GM21717 (cell line): ENCODE measurements at regions not wholly inside any gene's neighbourhood (a gene's known extent, or its start where the extent isn't known, plus 50 kb on each side); places are given as distances from the start of the nearest gene placed in this dataset.
"Not testable (repeated sequence)": the region's sequence is repeated elsewhere in the genome, so short reads cannot be mapped to it uniquely, and the experiment has no call there.

ENCODE experiments used
- ATAC-seq: cut with Tn5 transposase; IDR thresholded peaks from one replicate; pipeline ENCODE4 v1.9.1; 2021; ENCODE audit warnings: mild to moderate bottlenecking, moderate library complexity; ENCODE audit not compliant: unreplicated experiment

- no peak for ATAC-seq
Observed at GRCh38 chr18:28778706-28779105, 601.8 kb upstream of the CDH2 start.

DNA sequence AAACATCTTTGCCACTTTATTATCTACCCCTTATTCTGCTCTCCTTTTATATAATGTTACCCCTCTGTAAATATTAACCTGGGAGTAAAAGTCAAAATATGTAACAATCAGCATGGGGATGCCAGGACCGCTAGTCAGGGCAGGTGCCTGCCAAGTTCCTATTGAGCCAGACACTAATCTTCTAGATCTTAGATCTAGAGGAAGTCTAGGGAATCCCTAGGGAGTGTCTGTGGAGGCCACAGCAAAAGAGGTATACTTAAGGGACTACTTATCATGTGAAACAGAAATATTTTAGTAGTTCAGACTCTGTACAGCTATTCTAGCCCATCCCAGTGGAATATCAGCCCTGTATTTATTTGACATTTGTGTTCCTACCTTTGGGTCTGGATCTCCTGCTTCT is 600.8 kb upstream of the CDH2 start:
- ATAC-seq: no peak

DNA sequence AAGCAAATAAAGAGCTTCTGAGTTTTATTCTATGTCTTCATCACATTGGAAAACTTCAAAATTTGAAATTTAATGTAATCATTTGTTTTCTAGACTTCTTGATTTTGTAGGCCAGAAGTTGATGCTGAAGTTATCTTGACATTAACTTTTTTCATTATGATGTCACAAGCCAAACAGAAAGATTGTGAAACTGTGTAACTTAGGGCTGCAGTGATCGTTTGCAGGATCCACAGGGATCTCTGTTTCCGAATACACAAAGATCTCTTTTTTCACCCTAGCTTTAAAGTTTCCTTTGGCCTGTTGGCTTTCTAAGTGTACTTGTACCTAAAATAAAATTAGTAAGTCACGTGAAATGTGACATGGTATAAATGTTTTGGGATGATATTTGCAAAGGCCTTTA is 594.9 kb upstream of the CDH2 start:
- no peak for ATAC-seq

DNA sequence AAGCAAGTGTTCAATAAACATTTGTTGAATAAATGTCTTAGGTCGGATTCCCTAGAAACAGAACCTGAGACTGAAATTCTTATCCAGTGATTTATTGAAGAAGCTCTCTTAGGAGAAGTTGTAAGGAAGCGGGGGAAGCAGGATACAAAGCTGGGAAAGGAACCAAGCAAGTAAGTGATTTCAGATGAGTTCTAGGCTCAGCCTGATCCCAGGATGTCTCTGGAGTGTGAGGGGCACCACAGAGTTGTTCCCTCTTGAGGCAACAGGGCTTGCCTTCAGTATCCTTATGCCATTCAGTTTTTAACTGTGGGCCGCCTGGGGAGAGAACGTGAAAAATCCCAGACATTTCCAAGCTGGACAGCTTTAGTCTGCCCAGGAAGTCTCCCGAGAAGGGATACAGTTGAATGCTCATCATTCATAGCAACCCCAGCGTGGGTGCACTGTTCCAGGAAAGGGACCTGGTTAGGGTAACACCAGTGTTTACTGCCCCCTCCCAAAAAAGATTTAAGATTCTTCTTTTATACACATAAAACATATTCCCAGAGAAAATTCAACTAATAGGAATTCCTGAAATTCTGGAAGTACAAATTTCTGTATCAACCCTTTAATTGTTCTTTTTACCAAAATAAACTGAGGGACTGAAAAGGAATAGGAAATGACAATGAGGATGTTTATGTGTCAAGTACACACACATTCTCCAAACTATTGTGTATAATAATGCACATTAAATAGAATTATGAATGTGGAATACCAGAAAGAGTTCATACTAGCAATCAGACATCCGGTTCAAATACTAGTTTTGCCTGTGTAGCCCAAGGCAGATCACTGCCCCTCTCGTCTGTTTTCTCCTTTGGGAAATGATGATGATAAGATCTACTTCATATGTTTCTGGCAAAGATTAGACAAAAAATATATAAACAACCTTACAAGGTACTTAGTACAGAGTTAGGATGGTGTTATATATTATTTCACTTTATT is 592.1 kb upstream of the CDH2 start:
- ATAC-seq: no peak

GRCh38 chr18:28767727-28768211 is 590.8 kb upstream of the CDH2 start:
- no peak for ATAC-seq

DNA sequence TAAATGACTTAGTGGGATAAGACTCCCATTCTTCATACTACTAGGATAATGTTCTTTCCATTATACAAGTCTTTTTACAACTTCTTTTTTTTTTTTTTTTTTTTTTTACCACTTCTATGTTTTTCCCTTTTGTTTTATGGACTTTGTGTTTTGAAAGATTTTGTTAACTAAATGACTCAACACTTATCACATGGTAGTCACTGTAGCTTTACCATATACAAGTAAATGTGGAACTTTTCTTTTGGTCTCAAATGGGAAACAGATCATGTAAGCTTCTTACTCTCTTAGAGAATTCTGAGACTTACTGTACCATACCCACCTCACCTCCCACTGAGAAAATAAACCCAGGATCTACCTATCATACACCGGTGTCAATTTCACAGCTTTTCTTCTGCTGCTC is 590.3 kb upstream of the CDH2 start:
- no peak for ATAC-seq

- no peak for ATAC-seq
Observed at GRCh38 chr18:28766721-28767120, 589.8 kb upstream of the CDH2 start.

- ATAC-seq: no peak
Observed at GRCh38 chr18:28766027-28766426, 589.1 kb upstream of the CDH2 start.

DNA sequence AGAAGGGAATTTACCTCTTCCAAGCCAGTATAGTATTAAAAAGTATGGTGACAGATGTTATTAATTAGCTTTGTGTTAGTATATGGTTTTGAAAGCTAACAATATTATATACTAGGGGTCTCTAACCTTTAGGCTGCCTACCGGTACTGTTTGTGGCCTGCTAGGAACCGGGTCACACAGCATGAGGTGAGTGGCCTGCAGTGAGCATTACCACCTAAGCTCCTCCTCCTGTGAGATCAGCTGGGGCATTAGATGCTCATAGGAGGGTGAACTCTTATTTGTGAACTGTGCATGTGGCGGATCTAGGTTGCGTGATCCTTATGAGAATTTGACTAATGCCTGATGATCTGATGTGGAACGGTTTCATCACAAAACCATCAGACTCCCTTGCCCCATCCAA is 583.4 kb upstream of the CDH2 start:
- ATAC-seq: no peak

- ATAC-seq: no peak
Observed at GRCh38 chr18:28757466-28758008, 580.6 kb upstream of the CDH2 start.

DNA sequence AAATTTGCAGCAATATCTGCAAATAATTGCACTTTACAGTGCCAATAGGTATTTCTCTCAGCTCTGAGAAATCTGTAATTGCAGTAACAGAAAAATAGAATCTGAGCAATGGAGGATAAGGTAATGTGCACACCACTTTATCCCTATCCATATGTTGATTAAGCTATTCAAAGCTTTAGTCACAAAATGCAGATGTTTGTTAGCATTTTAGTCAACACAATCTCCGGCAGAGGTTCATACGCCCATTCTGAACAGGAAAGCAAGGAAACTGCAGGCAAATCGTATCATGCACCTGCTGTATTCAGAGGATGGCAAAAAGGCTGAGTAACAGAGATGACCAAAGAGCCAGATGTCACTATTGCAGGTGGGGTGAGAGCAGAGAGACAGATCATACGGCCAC is 566.2 kb upstream of the CDH2 start:
- ATAC-seq: no peak

GRCh38 chr18:28740575-28740974 is 563.6 kb upstream of the CDH2 start:
- ATAC-seq: no peak

DNA sequence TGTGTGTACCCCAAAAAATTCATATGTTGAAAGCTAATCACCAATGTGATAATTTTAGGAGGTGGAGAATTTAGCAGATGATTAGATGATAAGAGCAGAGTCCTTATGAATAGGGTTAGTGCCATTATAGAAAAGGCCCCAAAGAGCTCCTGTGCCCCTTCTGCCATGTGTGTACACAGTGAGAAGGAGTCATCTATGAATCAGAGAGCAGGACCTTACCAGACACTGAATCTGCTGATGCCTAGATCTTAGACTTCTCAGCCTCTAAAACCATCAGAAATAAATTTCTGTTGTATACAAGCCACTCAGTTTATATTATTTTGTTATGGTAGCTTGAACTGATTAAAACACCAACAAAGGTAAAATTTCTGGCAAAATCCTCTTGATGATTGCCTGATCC is 560.0 kb upstream of the CDH2 start:
- no peak for ATAC-seq

GRCh38 chr18:28736223-28736622 is 559.3 kb upstream of the CDH2 start:
- no peak for ATAC-seq

DNA sequence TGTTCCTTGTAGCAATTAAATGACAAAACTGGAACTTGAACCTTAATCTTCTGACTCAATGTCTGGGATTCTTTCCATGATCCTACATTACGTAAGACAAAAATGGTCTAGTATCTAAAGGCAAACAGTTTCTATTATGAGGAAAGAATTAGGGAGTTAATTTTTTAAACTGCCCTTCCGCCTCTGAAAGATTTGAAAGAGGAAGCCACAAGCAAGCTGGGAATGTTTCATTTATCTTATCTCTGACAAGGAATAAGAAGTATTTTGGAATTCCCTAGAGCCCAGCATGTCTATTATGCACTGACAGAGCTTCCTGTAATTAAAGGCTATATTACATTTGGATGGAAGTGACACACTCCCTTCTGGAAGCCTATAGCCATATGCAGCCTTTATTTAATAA is 558.8 kb upstream of the CDH2 start:
- no peak for ATAC-seq

- no peak for ATAC-seq
Observed at GRCh38 chr18:28729321-28729720, 552.4 kb upstream of the CDH2 start.

GRCh38 chr18:28728891-28729290 is 552.0 kb upstream of the CDH2 start:
- ATAC-seq: no peak

DNA sequence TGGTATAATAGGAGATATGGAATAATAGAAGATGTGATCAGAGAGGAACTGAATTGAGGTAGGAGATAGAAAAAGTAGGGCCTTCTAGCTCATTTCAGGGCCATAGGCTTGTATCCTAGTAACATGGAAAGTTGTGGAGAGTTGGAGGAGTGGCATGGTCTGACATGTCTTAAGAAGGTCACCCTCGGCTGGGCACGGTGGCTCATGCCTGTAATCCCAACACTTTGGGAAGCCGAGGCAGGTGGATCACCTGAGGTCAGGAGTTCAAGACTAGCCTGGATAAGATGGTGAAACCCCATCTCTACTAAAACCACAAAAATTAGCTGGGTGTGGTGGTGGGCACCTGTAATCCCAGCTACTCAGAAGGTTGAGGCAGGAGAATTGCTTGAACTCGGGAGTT is 550.3 kb upstream of the CDH2 start:
- ATAC-seq: not testable (repeated sequence)

DNA sequence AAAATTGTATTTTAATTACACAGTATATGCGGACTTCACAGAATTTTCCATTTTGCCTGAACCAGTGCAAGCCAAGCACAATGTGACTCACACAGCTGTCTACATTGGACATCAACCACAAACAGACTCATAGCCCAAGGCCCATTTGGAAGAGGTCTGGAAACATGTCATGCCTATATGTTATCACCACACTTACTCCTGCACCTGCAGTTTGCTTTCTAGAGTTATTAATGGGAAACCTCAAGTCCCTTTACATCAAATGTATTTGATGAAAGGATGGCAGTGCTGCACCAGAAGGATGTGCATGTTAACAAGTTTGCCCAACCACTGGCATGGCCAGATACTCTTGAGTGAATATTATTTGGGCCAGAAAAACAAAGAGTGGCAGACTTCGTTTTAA is 548.9 kb upstream of the CDH2 start:
- ATAC-seq: no peak

GRCh38 chr18:28723506-28723905 is 546.6 kb upstream of the CDH2 start:
- no peak for ATAC-seq

DNA sequence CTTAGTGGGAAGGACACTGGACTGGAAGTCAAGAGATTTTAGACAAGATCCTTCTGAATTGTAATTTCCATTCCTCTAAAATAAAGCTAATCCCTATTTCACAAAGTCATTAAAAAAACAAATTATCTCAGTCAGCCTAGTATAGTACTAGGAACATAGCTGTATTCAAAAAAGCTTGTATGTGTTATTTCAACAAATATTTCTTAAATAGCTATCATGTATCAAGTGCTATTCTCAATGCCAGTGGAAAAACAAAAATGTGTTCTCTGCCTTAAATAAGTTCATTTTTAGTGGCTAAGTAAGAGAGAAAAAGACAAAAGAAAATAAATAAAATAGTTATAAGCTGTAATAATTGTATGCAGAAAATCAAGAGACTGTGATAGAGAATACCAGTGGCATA is 541.8 kb upstream of the CDH2 start:
- no peak for ATAC-seq

DNA sequence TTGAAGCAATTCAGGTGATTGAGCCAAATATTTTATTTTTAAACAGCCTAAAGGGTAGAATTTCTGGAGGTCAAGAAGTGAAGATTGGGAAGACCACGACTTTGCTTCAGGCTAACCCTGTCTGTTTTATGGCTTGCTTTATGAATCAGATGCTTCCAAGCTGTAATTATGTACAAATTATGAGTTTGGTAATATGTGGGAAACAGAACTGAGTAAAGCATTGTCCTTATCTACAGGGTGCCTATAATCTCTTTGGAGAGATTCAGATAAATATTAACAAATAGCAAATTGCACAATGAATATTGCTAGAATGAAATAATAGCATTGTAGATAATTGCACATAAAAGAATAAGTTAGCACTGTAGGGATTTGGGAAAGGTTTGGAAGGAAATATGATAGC is 539.4 kb upstream of the CDH2 start:
- ATAC-seq: no peak
